GM12875 (cell line): ENCODE measurements at regions not wholly inside any gene's neighbourhood (a gene's known extent, or its start where the extent isn't known, plus 50 kb on each side); places are given as distances from the start of the nearest gene placed in this dataset.

Source experiments
- H3K4me3 ChIP-seq: one replicate; pipeline ENCODE4 v1.5.1; 2011; ENCODE audit warnings: low read depth, low read length, control low read depth
- CTCF ChIP-seq: IDR thresholded peaks from 2 replicates; pipeline ENCODE4 v1.5.1; 2011; ENCODE audit warnings: low read depth, mild to moderate bottlenecking, control low read depth, inconsistent platforms, low read length, moderate library complexity, borderline replicate concordance; ENCODE audit not compliant: insufficient read depth

DNA sequence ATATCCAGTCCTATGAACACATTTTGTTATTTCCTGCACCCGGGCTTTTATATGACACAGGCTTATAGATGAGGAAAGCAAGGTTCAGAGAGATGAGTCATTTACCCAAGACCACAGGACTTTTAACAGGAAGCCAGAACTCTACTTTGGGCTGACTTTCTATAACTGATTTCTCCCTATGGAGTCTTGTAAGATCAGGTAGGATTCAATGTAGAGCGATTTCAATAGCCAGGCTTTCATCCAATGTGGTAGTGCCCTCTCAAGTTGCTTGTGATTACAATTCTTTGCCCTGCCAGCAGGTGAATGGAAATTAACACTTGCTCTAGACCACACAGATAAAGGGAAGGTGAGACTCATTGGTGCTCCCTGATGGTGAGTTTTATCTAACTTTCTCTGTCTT, 378.3 kb downstream of the INSC start:
- no peak overlapping the region for H3K4me3 ChIP-seq
- TF ChIP-seq CTCF = no peak

- H3K4me3 ChIP-seq = no peak overlapping the region
Observed at GRCh38 chr11:15493921-15494620, 379.3 kb downstream of the INSC start.

GRCh38 chr11:15494740-15495139, 380.0 kb downstream of the INSC start:
- TF ChIP-seq CTCF = no peak
- H3K4me3 ChIP-seq = no peak overlapping the region

More at GRCh38 chr11:15493921-15494620, 379.3 kb downstream of the INSC start:
- no peak for TF ChIP-seq CTCF

GRCh38 chr11:15495462-15495861, 380.7 kb downstream of the INSC start:
- no peak for TF ChIP-seq CTCF
- H3K4me3 ChIP-seq = no peak overlapping the region

- TF ChIP-seq CTCF = no peak
- no peak overlapping the region for H3K4me3 ChIP-seq
Observed at GRCh38 chr11:15497366-15497765, 382.6 kb downstream of the INSC start.

DNA sequence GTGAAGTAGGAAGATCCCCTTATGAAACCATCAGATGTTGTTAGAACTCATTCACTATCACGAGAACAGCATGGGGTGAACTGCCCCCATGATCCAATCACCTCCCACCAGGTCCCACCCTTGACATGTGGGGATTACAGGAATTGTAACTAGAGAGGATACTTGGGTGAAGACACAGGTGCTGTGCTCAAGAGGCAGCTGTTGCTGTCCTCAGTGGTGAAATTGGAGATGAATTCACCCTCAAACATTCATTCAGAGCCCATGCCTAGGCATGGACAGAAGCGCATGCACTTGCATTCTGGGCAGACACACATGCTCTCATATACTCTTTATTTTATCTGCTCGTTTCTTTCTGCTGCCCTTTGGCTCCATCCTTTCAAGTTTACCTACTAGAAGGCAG, 385.0 kb downstream of the INSC start:
- TF ChIP-seq CTCF = no peak
- H3K4me3 ChIP-seq = no peak overlapping the region

- TF ChIP-seq CTCF = no peak
- H3K4me3 ChIP-seq = no peak overlapping the region
Observed at GRCh38 chr11:15500643-15501042, 385.9 kb downstream of the INSC start.
